Left ventricle myocardium inferior (tissue), 1 donor: ENCODE measurements at regions not wholly inside any gene's neighbourhood (a gene's known extent, or its start where the extent isn't known, plus 50 kb on each side); places are given as distances from the start of the nearest gene placed in this dataset.

Experiments
- DNase-seq: peaks from one replicate; pipeline ENCODE4 v3.0.0-alpha.2; 2020
- H3K27ac ChIP-seq: fragments of 200-600 bp; replicated peaks from 2 replicates; pipeline ENCODE4 v1.8.0; 2021
- H3K27me3 ChIP-seq: fragments of 200-600 bp; 2 replicates; pipeline ENCODE4 v1.8.0; 2021; ENCODE audit warnings: low read depth
- H3K36me3 ChIP-seq: fragments of 200-600 bp; 2 replicates; pipeline ENCODE4 v1.8.0; 2021
- H3K4me1 ChIP-seq: fragments of 200-600 bp; 2 replicates; pipeline ENCODE4 v1.8.0; 2021
- H3K4me3 ChIP-seq: fragments of 200-600 bp; 2 replicates; pipeline ENCODE4 v1.8.0; 2021; ENCODE audit warnings: mild to moderate bottlenecking, moderate library complexity
- H3K9me3 ChIP-seq: fragments of 200-600 bp; replicated peaks from 2 replicates; pipeline ENCODE4 v1.8.0; 2021
- intact Hi-C: fragments of 100-400 bp; cut with micrococcal nuclease; formaldehyde crosslinking; loops from one replicate; pipeline ENCODE4 v1.11.0; 2022
- TF ChIP-seq, protein P1 (sequence below): fragments of 200-600 bp; IDR thresholded peaks from 2 replicates; pipeline ENCODE4 v1.8.0; 2021; ENCODE audit warnings: antibody characterized with exemption, mild to moderate bottlenecking, borderline replicate concordance
- donor health status: DM: no; HTN: yes; CAD: no; lungs with severe emphysema.

DNA sequence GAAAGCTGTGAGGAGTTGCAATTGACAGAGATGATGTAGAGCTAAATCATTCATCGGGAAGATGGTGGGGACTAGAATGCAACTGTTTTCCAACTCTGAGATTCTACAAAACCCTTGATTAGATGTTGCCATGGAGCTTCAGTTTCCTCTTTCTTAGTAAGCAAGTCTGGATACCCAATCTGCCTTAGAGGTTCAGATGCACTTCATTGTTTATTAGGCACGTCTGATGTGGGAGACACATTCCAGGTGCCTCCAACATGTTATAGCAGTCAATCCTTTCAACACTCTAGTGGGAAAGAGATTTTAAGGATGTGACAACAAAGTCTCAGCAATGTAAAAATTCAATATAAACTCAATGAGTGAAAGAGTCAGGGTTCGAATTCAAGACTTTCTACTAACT, 291.3 kb upstream of the PHYHIPL start:
- peaks cover 29% of the 10 kb centered on the region for H3K9me3 ChIP-seq
- H3K36me3 ChIP-seq = no peaks in the 10 kb centered on the region
- H3K27ac ChIP-seq = no peak overlapping the region
- TF ChIP-seq, protein P1, sequence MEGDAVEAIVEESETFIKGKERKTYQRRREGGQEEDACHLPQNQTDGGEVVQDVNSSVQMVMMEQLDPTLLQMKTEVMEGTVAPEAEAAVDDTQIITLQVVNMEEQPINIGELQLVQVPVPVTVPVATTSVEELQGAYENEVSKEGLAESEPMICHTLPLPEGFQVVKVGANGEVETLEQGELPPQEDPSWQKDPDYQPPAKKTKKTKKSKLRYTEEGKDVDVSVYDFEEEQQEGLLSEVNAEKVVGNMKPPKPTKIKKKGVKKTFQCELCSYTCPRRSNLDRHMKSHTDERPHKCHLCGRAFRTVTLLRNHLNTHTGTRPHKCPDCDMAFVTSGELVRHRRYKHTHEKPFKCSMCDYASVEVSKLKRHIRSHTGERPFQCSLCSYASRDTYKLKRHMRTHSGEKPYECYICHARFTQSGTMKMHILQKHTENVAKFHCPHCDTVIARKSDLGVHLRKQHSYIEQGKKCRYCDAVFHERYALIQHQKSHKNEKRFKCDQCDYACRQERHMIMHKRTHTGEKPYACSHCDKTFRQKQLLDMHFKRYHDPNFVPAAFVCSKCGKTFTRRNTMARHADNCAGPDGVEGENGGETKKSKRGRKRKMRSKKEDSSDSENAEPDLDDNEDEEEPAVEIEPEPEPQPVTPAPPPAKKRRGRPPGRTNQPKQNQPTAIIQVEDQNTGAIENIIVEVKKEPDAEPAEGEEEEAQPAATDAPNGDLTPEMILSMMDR = no peak
- no peak overlapping the region for H3K4me3 ChIP-seq
- no peaks in the 10 kb centered on the region for H3K27me3 ChIP-seq
- intact Hi-C loops = no loop called here
- no peak for DNase-seq
- H3K4me1 ChIP-seq = no peaks in the 10 kb centered on the region

DNA sequence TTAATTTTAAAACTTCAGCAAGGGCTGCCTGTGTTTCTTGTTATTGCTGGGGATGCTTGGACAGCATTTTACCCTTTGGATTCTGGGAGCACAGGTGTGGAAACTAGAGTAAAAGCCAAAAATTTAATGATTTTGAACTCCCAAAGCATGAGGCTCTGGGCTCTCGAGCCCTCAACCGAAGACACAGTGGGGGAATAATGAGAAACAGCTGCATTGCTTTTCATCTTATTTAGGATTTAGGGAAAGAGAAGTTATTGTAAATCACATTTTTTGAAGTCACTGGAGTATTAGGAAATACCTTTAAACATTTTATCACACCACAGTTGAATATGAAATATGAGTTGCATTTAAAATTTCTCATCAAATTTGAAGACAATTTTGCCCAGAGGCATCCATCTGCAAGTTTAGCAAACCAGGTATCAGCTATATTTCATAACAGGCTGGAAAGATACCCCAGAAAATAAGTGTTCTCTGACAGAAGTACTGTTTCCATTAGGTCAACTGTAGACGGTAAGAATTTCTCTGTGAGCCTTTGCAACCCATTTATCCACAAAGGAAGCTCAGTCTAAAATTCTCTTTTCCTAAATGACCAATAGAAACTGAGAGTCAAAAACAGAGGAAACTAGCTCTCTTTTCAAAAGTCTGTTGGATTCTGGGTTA, 290.6 kb upstream of the PHYHIPL start:
- Histone ChIP-seq H3K27ac (no peak overlapping the region), H3K36me3 (no peaks in the 10 kb centered on the region), H3K4me3 (no peak overlapping the region), H3K27me3 (no peaks in the 10 kb centered on the region), H3K9me3 (peaks cover 22% of the 10 kb centered on the region), H3K4me1 (no peaks in the 10 kb centered on the region)
- TF ChIP-seq, protein P1 = no peak
- intact Hi-C loops = no loop called here
- DNase-seq = no peak

DNA sequence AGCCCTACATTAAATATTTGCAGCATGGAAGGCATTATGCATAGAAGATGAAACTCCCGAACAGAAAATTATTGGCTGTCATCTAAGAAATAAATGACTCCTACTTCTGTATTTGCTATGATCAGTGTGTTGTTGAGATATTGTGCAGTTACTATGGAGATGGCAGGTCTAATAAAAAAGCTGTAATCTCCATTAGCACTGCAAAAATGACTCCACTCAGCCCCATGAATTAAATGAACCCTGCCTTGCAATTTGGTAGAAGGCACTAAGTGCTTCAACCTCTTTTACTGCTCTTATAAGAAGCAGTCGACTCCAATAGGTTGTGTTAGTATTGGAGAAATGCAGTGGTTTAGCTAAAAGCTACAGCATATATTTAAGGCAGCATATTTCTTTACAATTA, 290.0 kb upstream of the PHYHIPL start:
- H3K36me3 ChIP-seq = no peaks in the 10 kb centered on the region
- H3K4me3 ChIP-seq = no peak overlapping the region
- H3K4me1 ChIP-seq = no peaks in the 10 kb centered on the region
- intact Hi-C loops = no loop called here
- TF ChIP-seq, protein P1 = no peak
- H3K9me3 ChIP-seq = peaks cover 16% of the 10 kb centered on the region
- no peak for DNase-seq
- no peaks in the 10 kb centered on the region for H3K27me3 ChIP-seq
- H3K27ac ChIP-seq = no peak overlapping the region

DNA sequence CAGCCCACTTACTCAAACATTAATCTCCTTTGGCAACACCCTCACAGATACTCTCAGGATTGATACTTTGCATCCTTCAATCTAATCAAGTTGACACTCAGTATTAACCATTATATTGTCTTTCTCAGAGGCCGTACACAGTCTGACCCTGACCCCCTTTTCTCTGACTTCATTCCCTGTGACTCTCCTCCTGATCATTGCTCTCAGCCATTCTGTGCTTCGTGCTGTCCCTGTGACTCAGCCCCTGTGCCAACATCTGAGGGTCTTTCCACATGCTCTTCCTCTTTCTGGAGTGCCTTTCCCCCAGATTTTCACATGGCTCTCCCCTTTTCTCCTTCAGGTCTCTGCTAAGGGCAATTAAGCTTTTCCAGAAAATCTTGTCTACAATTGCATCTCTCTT, 289.0 kb upstream of the PHYHIPL start:
- Histone ChIP-seq H3K4me1 (no peaks in the 10 kb centered on the region), H3K36me3 (no peaks in the 10 kb centered on the region), H3K27me3 (no peaks in the 10 kb centered on the region), H3K4me3 (no peak overlapping the region), H3K9me3 (peaks cover 5% of the 10 kb centered on the region), H3K27ac (no peak overlapping the region)
- TF ChIP-seq, protein P1 = no peak
- no peak for DNase-seq
- intact Hi-C loops = no loop called here

DNA sequence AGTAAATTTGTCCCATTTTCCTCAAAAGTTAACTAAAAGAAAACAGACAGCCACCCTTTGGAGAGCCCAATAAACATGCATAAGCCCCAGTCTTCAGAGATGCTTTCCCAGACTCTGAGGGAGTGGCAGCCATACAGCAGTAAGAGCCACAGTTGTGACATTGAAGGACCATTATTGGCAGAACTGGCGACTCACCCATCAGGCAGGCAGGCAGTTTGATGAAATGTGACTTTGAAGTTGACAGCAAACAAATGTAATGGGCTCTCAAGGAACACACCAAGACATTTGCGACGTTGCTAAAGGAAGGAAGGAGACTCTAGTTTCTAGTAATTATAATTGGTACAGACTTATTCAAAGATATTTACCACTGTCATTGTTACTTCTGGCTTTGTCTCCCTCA, 287.5 kb upstream of the PHYHIPL start:
- no peaks in the 10 kb centered on the region for H3K4me1 ChIP-seq
- DNase-seq = no peak
- no peak overlapping the region for H3K27ac ChIP-seq
- H3K36me3 ChIP-seq = no peaks in the 10 kb centered on the region
- H3K27me3 ChIP-seq = no peaks in the 10 kb centered on the region
- H3K9me3 ChIP-seq = no peaks in the 10 kb centered on the region
- intact Hi-C loops = no loop called here
- TF ChIP-seq, protein P1 = no peak
- H3K4me3 ChIP-seq = no peak overlapping the region
